ENCODE measurements at regions not wholly inside any gene's neighbourhood (a gene's known extent, or its start where the extent isn't known, plus 50 kb on each side); places are given as distances from the start of the nearest gene placed in this dataset.

GRCh38 chr4:126687655-126688358 is 945.0 kb upstream of the INTU start:
- TF ChIP-seq CTCF (IDR thresholded peaks at IDR 0.05), result no peak
- no peak for TF ChIP-seq ZFX (IDR thresholded peaks at IDR 0.05; ENCODE audit: borderline replicate concordance)

Measured in 22Rv1 (cell line).